Activated naive CD4-positive, alpha-beta T cell treated with Interleukin-2 at 50 U/mL for 16 hours (primary cell): ENCODE measurements at regions not wholly inside any gene's neighbourhood (a gene's known extent, or its start where the extent isn't known, plus 50 kb on each side); places are given as distances from the start of the nearest gene placed in this dataset.
"Not testable (repeated sequence)": the region's sequence is repeated elsewhere in the genome, so short reads cannot be mapped to it uniquely, and the experiment has no call there.

ENCODE experiments used
- DNase-seq: peaks from one replicate; pipeline ENCODE4 v3.0.0-alpha.2; 2020

DNA sequence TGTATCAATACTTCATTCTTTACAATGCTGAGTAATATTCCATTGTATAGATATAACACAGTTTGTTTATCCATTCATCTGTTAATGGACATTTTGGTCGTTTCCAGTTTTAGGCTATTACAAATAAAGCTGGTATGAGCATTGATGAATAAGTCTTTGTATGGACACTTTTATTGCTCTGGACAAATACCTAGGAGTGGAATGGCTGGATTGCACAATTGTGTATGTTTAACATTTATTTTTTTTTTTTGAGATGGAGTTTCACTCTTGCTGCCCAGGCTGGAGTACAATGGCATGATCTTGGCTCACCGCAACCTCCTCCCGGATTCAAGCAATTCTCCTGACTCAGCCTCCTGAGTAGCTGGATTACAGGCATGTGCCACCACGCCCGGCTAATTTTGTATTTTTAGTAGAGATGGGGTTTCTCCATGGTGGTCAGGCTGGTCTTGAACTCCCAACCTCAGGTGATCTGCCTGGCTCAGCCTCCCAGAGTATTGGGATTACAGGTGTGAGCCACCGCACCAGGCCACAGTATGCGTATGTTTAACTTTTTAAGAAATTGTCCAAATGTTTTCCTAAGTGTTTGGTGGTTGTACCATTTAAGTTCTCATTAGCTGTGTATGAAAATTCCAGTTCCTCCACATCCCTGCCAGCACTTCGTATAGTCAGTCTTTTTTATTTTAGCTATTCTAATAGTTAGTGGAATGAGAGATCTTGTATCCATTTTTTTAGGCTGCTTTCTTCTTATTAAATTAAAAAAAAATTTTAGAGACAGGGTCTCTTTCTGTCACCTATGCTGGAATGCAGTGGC lies 194.9 kb upstream of the HAAO start:
- DNase-seq: no peak

DNA sequence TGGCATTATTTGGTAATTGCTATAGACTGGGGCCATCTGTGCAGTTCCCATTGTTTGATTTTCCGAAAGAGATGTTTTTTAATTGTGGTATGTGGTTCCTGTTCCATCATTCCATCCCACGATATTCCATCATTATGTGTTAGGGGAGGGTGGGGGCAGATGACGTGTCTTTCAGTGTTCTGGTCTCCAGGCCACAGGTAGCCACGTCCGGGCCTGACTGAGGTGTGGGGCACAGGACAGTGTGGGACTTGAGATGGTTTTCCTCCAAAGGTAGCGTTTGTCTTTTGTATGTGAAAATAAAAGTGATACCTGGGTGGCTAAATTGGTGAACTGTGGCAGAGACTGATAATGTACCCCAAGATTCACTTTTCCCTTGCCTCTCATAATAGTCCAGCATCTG lies 192.2 kb upstream of the HAAO start:
- no peak for DNase-seq

DNA sequence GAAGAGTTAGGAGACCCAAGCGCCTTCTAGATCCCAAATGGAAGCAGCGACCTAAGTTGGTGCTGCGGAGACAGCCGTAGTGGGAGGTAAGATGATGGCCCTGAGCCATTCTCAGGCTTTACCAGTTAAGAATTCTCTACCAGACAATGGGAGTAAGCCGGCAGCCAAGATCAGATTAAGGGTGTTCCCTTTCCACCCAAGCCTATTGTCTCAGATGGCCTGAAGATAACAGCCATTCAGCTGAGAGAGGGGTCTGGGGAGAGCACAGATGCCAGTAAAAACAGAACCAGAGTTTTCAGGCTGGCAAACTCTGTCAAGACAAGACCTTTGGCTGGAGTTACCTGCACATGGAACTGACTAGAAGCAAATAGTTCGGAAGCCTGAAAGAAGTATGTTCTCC lies 191.7 kb upstream of the HAAO start:
- no peak for DNase-seq

DNA sequence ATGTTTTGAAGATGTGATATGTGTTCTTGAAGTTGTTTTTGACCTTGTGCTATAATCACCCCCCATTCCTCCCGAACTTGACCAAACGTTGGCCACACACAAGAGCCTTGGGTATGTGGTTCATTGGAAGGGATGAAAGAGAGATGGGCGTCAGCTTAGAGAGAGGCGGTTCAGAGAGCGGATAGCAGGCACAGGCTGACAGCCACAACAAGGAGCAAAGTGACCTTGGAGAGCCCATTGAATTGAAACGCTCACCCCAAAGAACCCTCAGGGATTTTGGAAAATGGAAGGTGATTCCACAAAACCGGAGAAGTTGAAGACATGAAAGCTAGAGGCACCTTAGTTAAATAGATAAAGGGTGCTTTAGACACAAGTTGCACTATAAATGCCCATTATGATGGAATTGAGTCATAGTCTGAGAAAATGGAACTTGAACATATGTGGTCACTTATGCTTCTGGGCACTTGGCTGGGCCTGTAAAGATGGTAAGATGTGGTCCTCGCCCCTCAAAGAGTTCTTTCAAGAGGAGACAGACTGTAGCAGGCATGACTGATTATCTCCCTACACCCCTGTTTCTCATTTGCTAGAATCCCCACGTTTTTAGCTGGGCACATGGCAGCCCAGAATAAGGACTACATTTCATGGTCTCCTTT lies 188.5 kb upstream of the HAAO start:
- DNase-seq: no peak

DNA sequence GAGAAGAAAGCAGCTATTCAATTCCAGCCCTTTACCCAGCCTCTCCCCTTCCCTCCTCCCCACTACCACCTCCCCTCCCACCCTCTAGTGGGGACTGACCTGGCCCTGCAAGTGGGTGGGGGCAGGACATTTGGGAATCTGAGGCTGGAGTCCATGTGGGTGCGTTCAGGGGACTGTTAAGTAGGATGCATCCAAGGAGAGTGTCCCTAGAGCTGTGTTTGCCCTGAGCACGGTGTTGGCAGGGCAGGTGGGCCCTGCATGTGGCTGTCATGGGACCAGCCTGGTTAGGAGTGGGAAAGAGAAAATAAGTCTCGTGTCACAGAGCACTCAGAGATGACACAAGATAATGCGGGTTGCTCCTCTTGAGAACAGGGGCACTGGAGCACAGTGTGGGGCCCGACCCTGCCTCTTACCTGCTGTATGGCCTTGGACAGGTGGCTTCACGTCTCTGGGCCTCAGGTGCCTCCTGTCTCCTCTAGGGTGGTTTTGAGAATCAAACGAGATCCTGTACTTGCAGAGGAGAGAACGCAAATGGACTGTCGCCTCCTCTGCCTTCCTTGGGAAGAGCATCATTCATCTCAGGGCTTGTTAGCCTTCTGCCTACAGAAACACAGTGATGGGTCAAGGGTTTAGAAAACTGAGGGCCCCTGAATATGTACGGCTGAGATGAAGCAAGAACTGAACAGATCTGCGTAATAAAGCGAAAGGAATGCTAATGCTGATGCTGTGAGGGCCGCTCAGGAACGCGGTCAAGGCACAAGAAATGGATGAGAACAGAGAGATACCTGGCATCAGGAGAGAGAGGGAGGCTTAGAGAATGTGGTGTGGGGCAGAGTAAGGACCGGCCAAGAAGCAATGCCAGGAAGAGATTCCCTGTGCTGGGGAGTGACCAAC lies 187.7 kb upstream of the HAAO start:
- DNase-seq: no peak

DNA sequence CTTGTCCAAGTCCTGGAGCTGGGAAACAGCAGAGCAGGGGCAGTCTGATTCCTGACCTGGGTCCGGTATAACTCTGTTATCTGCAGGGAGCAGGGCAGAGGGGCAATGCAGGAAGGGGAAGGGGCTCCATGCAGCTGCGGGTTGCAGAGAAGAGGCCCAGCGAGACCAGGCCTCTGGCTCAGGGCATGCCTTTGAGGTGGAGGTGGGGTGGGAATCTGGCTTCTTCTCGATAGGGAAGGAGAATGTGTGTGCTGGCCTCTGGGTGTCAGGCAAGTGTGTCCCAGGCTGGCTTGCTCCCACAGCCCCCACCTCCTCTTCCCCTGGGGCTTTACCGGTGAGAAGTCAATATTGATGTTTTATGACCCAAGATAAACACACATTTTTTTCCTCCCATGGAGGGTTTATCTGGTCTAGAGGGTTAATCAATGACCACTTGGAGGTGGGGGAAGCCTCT lies 187.1 kb upstream of the HAAO start:
- DNase-seq: no peak

DNA sequence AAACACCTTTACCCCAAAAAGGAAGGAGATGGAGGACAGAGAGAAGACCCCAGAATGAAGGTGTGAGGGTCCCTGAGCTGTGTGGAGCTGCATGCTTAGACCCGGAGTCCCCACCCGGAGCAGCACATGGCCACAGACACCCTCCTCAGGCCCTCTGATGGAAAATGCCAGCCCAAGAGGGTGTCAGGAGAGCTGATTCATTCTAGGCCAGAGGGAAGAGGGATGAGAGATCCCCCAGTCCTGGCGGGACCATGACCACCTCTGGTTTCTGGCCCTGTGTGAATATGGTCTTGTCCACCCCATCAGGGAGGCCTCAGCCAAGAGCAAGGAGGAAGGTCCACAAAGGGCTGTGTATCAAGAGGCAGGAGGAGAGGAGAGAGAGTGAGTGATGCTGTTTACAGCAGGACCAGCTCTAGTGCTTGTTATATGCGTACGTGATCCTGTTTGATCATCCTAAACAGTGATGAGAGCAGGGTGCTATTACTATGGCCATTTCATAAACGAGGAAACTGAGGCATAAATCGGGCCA lies 186.6 kb upstream of the HAAO start:
- no peak for DNase-seq

DNA sequence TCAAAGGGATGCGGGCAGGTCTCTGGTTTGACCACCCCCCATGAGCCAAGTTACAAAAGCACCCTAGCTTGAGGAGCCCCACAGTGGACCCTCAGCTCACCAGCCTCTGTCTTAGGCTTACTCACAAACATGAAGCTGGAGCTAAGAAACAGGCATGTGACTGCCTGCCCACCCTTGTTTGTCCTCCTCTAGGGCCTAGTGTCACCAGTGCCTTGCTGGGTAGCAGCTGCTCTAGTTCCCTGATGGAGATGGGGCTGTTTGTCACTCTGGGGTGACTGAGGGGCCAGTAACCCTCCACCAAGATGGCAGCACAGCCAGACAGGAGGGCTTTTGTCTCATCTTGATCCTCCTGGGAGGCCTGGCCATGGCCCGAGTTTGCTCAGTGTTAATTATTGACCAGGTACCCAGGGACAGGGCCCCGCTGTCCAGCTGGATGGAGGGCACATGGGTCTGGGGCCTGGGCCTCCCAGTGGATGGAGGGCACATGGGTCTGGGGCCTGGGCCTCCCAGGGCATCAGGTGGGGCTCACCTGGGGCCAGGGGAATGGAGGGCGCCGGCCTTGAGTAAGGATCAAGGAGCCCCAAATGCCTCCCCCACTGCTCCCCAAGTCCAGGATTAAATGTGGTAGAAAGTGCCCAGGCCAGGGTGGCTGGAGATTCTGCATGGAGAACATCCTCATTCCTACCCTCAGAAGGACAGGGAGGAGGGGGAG lies 185.9 kb upstream of the HAAO start:
- DNase-seq: no peak

DNA sequence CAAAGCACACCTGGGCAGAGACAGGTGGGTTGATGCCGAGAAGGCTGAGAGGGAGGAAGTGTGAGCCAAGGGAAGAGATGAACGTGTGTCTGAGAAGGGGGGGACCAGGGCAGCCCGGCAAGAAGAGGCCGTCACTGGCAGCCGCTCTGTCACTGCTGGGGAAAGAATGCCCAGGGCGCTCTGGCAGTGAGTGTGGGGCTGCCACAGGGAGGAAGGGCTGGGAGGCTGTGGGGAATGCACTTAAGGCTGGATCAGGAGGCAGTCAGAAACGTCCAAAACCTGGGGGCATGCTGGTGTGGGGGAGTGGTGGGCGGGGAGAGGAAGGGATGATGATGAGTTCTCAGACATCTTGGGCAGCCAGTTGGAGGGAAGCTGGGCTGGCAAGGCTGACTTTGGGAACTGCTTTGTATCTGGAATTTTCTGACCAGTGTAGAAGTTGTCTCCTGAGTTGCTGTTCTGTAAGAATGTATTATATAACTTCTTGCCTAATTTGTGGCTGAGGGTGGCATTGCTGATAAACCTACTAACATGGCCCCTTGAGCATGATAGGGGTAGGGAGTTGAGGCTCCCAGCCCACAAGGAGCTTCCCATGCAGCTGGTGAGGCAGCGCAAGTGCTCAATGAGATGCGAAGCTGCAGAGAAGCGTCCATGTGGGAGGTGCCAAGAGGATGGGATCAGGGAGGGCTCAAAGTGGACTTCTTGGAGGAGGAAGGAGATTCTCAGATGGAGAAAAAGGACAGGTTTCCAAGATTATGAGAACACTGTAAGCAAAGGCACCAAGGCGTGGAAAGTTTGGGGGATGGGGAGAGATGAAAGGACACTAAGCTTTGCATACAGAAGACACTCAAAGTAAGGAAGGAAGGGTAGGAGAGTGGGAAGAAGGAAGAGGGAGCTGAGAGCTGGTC lies 185.1 kb upstream of the HAAO start:
- no peak for DNase-seq

DNA sequence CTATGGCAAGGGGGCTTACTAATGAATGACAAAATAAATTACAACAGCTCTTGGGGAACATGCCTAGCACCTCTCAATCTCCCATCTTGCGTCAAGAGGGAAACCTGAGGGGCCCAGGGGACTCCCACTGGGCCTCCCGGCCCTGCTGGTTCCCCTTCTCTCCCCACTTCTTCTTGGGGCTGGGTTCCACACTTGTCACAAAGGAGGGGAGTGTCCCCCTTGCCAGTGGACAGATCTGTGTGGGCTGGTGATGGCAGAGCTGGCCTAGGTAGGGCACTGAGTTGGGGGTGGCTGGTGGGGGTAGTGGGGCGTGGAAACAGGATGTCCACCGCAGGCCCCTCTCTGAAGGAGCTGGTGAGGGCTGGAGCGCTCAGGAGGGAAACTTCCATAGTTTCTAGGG lies 184.0 kb upstream of the HAAO start:
- DNase-seq: no peak

DNA sequence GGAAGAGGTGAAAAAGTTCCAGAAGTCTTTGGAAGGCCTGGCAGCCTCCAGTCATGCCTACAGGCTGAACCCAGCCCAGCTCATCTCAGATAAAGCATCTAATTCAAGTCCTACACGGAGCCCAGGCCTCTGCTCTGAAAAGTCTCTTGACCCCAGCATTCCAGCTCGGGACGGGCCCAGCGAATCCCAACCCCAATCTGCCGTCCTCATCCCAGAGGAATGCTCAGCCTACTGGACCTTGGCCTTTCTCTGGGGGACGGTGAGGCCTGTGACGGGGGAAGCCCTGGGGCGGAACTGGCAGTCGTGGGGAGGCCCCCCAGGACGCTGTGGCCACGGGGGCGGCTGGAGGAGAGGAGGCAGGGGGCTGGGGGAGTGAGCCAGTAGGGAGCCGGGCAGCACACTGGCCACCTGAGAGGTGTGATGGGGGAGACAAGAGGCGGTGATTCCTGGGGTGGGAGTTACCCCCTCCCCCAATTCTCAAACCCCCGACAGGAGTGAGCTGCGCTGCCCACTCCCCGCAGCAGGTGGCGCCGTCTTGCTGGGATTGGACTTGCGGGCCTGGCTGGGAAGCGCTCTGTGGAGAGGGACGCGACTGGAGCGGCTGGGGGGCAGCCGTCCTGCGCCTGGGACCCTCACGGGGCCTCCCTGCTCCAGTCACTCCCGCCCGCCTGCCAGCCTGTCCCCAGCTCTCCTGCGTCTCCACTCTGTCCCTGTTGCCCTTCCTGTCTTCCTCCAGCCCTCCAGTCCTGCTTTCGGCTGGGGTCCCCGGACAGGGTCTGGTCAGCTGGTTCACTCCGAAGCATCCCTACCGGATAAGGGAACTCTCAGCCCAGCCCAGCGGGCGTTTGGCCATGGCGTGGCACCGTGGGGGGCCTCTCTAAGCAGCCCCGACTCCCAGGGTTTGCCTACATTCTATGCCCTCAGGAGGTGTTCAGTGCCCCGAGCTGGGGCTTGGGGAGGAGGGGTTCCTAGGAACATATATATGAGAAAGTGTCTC lies 182.6 kb upstream of the HAAO start:
- peak; percentile 45 for DNase-seq

DNA sequence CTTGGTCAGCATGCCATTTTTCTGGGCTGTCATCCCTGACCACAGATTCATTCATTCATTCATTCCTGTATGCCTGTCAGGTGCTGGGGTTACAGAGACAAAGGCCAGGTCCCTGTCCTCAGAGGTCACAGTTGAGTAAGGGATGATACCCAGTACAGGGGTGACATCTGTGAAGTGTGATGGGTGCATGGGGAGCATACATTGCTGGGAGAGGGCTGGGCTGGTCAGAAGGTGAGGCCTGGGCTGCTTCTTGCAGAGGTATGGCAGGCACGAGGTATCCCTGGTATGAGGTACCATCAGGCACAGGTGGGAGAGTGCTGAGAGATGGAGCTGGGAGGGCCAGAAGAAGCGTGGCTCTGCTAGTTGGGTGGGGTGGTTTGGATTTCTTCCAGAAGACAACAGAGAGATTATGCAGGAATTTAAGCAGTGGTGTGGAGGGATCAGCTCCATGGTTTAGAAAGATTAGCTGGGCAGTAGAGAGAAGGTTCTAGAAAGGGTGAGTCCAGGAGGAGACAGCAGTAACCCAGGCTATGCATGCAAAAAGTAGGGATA lies 181.9 kb upstream of the HAAO start:
- DNase-seq: no peak

DNA sequence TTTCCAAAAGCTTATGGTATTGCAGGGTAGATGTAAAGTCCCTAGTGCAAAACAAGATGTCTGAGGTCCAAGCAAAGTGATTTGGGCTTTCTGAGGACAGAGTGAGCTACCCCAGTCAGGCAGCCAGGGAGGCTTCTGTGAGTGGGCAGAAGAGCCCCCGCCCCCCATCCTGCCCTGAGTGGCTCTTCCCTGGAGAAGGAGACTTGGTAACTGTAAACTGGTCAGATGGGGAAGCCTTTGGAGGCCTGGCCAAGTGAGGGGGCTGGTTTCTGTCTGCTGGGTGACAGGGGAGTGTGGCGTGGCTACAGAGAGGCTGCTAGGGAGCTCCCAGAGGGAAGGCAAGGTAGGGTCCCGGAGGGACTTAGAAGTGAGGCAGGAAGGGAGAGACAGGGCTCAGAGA lies 181.3 kb upstream of the HAAO start:
- no peak for DNase-seq

DNA sequence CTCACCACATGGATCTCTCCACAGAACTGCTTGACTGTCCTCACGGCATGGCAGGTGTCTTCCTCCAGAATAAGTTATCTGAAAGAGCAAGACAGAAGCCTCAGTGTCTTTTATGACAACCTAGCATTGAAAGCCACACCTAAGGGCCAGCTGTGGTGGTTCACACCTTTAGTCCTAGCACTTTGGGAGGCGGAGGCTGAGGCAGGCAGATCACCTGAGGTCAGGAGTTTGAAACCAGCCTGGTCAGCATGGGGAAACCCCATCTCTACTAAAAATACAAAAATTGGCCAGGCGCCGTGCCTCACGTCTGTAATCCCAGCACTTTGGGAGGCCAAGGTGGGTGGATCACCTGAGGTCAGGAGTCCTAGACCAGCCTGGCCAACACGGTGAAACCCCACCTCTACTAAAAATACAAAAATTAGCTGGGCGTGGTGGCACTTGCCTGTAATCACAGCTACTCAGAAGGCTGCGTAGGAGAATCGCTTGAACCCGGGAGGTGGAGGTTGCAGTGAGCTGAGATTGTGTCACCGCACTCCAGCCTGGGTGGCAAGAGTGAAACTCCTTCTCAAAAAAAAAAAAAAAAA lies 180.6 kb upstream of the HAAO start:
- DNase-seq: not testable (repeated sequence)

DNA sequence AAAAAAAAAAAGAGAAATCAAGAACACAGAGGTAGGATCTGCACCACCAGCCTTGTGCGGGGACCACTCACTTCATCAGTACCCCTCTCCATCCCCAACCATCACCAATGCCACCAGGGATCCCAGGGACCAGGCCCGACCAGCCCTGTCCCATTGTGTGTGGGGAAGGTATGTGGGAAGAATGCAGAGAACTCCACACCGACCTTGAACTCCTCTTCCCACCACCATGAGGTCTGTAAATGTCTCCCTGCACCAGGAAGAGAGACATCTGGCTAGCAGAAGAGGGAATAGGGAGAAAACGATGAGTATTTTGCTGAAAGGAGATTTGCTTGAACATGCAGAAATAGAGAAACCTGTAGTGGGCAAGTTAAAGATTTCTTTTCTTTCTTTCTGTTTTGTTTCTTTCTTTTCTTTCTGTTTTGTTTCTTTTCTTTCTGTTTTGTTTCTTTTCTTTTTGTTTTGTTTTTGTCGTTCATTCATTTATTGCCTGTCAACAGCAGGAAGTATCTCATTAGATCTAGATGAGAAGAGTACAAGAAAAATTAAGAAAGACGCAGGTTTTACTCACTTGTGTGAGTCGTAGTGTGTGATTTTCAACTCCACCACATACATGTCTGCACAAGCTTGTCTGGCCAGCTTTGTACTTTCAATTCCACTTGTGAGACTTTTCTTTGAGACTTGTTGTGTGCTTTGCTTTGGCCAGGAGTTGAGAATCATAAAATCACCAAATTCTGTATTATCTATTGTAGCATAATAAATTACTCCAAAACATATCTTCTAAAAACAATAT lies 179.8 kb upstream of the HAAO start:
- no peak for DNase-seq

DNA sequence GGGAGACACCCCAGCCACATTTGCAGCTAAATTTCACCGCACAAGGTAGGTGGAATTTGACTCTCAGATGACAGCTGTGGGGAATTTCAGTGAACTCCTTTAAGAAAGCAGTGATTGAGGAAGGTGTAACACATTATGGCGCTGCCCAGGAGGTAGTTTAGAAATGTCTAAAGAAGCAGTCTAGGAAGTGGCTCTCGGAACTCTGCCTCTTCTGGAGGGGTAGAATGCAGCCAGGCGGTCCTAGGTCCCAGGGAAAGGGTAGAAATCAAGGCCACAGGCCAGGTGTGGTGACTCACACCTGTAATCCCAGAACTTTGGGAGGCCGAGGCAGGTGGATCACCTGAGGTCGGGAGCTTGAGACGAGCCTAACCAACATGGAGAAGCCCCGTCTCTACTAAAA lies 179.0 kb upstream of the HAAO start:
- no peak for DNase-seq

DNA sequence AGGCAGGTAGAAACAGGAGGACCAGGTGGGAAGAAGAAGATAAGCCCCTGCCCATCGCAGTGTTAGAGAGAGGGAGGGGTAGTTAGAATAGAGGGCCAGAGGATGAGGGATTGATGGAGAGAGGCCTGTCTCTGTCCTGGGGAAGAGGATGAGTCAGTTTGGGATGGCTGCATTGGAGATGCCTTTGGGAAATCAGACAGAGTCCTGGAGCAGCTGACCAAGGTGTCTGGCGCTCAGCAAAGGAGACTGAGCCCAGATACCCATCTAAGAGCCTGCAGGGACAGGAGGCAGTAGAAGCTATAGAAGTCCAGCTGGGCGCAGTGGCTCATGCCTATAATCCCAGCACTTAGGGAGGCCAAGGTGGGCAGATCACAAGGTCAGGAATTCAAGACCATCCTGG lies 177.8 kb upstream of the HAAO start:
- DNase-seq: no peak
